ENCODE measurements at regions not wholly inside any gene's neighbourhood (a gene's known extent, or its start where the extent isn't known, plus 50 kb on each side); places are given as distances from the start of the nearest gene placed in this dataset.

DNA sequence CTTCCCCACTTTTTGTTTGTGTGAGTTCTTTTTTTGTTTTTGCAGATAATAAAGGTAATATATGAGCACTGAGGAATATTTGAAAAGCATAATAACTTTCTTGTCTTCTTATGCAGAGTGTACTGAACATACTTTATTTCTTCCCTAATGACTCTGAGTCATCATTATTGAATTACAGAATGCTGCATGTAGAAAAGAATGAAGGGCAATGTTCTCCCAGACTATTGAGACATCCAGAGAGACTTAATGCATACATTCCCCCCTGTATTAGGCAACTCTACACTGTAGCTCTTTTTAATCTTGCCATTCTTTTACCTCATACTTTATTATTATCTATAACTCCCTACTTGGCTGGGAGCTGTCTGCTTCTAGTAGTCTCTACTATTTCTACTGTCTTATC, 240.5 kb upstream of the ANKRD50 start:
- TF ChIP-seq, protein P1, sequence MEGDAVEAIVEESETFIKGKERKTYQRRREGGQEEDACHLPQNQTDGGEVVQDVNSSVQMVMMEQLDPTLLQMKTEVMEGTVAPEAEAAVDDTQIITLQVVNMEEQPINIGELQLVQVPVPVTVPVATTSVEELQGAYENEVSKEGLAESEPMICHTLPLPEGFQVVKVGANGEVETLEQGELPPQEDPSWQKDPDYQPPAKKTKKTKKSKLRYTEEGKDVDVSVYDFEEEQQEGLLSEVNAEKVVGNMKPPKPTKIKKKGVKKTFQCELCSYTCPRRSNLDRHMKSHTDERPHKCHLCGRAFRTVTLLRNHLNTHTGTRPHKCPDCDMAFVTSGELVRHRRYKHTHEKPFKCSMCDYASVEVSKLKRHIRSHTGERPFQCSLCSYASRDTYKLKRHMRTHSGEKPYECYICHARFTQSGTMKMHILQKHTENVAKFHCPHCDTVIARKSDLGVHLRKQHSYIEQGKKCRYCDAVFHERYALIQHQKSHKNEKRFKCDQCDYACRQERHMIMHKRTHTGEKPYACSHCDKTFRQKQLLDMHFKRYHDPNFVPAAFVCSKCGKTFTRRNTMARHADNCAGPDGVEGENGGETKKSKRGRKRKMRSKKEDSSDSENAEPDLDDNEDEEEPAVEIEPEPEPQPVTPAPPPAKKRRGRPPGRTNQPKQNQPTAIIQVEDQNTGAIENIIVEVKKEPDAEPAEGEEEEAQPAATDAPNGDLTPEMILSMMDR (conservative IDR thresholded peaks at IDR 0.05; ENCODE audit: low read depth, low read length): no peak
- peak; percentile 95 for DNase-seq (ENCODE audit: low read depth)
- no peak overlapping the region for H3K4me3 ChIP-seq (ENCODE audit: low read depth, low read length)

DNA sequence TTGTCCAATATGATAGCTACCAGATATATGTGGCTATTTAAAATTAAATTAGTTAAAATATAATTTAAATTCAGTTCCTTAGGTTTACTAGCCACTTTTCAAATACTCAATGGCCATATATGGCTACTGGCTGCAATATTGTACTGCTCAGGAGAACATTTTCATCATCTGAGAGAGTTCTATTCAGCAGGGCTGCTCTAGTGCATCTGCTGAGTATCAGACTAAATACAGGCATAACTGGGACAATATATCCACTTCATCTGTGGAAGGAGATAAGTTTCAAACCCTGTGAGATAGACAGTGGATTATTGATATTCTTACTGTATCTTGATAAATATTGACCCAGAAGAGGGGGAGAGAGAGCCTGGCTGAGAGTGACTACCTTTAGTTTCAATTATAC, 240.1 kb upstream of the ANKRD50 start:
- TF ChIP-seq, protein P1 (conservative IDR thresholded peaks at IDR 0.05; ENCODE audit: low read depth, low read length): no peak
- no peak for DNase-seq (ENCODE audit: low read depth)
- H3K4me3 ChIP-seq (ENCODE audit: low read depth, low read length): no peak overlapping the region

DNA sequence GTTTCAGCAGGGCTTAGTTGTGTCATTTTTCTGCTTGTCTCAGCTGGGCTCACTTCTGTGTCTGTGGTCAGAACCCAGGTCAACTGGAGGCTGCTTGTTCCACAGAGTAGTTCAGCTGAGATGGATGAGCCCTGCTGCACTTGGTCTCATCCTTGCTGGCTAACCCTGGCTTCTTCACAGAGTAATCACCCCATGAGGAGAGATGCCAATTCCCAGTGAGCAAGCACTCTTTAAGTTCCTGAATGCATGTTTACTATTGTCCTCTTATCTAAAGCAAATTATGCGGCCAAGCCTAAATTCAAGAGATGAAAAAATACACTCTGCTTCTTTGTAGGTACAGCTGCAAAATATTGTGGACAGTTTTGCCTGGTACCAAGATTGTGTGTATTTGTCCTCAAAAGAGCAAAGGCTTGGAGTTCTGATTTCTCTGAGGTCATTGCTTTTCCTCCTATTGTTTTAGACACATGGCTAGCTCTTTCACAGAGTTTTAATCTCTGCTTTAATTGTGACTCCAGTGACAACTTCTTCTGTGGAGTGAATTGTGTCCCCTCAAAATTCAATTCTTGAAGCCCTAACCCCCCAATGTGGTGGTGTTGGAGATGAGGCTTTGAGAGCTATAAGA, 236.6 kb upstream of the ANKRD50 start:
- TF ChIP-seq, protein P1 (conservative IDR thresholded peaks at IDR 0.05; ENCODE audit: low read depth, low read length): no peak
- DNase-seq (ENCODE audit: low read depth): peak; percentile 68
- H3K4me3 ChIP-seq (ENCODE audit: low read depth, low read length): no peak overlapping the region

DNA sequence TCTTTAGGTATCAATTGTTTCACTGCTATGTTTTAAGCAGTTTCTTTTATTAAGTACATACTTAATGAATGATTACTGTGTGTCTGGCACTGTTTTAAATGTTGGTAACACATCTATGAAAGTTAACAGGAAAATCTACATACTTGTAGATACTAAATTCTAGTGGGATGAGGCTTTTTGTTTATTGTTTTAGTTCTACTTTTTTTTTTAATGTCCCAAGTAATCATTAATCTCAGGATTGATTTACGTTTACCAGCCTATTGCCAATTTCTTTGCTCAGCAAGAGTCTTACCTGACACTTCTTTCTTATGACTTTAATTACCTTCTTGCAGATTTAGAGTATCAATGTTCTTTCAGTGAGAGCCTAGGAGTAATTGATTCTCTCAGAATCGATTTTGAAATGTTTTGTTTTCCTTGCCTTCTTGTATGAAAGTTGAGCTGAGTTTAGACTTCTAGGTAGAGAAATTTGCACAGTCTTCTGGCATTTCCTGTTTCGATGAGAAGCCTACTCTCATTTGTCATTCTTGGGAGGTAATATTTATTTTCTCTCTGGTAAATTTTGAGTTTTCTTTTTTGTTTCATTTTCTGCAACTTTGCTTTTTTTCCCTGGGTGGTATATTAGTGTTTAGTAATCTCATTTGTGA, 235.2 kb upstream of the ANKRD50 start:
- H3K4me3 ChIP-seq (ENCODE audit: low read depth, low read length): no peak overlapping the region
- TF ChIP-seq, protein P1 (conservative IDR thresholded peaks at IDR 0.05; ENCODE audit: low read depth, low read length): no peak
- DNase-seq (ENCODE audit: low read depth): peak; percentile 65

DNA sequence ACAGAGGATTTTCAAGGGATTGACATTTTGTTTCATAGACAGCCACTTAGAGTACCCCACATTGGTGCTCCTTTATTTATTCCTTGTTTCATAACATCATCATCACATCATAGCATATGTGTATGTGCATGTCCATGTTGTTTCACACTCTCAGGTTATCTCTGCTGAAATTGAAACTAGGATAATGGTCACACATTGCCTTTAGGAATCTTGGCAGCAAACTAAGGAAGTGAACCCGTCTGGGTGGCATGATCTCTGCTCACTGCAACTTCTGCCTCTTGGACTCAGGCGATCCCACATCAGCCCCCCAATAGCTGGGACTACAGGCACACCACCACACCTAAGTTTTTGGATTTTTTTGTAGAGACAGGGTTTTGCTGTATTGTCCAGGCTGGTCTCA, 234.2 kb upstream of the ANKRD50 start:
- H3K4me3 ChIP-seq (ENCODE audit: low read depth, low read length): no peak overlapping the region
- DNase-seq (ENCODE audit: low read depth): peak; percentile 23
- TF ChIP-seq, protein P1 (conservative IDR thresholded peaks at IDR 0.05; ENCODE audit: low read depth, low read length): no peak

DNA sequence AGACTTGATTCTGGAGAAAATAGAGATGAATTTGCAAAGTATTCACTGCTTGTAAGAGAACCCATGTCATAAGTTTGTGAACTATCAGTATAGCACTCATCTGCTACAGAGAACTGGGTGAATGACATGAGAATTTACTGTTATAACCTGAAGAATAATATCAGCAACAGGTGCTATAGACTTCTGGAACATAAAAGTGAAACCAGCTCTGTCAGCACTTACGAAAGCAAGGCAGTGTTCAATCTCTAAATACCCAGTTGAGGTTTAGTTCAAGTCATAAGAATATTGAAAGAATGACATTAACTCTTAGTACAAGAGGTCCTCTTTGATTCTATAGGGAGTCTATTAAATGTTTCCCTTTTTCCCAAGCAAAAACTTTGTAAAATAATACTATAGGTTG, 232.9 kb upstream of the ANKRD50 start:
- peak; percentile 21 for DNase-seq (ENCODE audit: low read depth)
- no peak overlapping the region for H3K4me3 ChIP-seq (ENCODE audit: low read depth, low read length)
- TF ChIP-seq, protein P1 (conservative IDR thresholded peaks at IDR 0.05; ENCODE audit: low read depth, low read length): no peak

DNA sequence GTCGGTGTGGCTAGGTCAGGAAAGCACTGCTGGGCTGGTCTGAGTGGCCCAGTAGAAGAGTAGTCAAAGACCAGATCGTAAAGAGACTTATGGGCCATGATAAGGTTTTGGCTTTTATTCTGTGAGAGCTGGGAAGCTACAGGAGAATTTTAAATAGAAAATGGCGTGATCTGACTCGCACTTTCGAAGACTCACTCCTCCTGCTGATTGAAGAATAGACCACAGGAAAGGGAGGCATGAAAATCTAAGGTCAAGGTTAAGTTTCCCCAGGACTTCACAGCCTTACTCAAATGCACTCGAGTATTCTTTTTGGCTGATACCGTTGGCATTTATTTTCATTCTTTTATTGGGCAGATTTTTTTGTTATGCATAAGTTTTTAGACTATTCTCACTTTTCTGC, 231.4 kb upstream of the ANKRD50 start:
- no peak overlapping the region for H3K4me3 ChIP-seq (ENCODE audit: low read depth, low read length)
- TF ChIP-seq, protein P1 (conservative IDR thresholded peaks at IDR 0.05; ENCODE audit: low read depth, low read length): peak; percentile 21
- no peak for DNase-seq (ENCODE audit: low read depth)

Measured in choroid plexus epithelial cell (primary cell).